Large intestine (tissue), 3 donors: ENCODE measurements at regions not wholly inside any gene's neighbourhood (a gene's known extent, or its start where the extent isn't known, plus 50 kb on each side); places are given as distances from the start of the nearest gene placed in this dataset.

Source experiments
- DNase-seq, 2 donors: peaks; one replicate each; pipeline versions ENCODE4 v3.0.0 to v3.0.0-alpha.2; 2013
- H3K27ac ChIP-seq: one replicate; pipeline ENCODE4 v1.5.1; 2013; ENCODE audit warnings: low read length
- H3K27me3 ChIP-seq: 2 replicates; pipeline ENCODE4 v1.6.1; 2013; ENCODE audit warnings: low read length; ENCODE audit not compliant: control insufficient read depth, insufficient read depth
- H3K36me3 ChIP-seq: 2 replicates; pipeline ENCODE4 v1.6.1; 2013; ENCODE audit warnings: low read length; ENCODE audit not compliant: control insufficient read depth, insufficient read depth
- H3K4me1 ChIP-seq: one replicate; pipeline ENCODE4 v1.6.1; 2013; ENCODE audit warnings: low read length; ENCODE audit not compliant: control insufficient read depth, insufficient read depth
- H3K4me3 ChIP-seq: one replicate; pipeline ENCODE4 v1.5.1; 2013; ENCODE audit warnings: low read length
- H3K9me3 ChIP-seq: one replicate; pipeline ENCODE4 v1.6.1; 2013; ENCODE audit warnings: mild to moderate bottlenecking, low read depth, low read length, moderate library complexity; ENCODE audit not compliant: control insufficient read depth
- WGBS: methylation state at CpG from one replicate; pipeline ENCODE4 v1.1.5; 2013; ENCODE audit warnings: low lambda C conversion rate; ENCODE audit not compliant: insufficient coverage; 5-methylcytosine and 5-hydroxymethylcytosine counted together

DNA sequence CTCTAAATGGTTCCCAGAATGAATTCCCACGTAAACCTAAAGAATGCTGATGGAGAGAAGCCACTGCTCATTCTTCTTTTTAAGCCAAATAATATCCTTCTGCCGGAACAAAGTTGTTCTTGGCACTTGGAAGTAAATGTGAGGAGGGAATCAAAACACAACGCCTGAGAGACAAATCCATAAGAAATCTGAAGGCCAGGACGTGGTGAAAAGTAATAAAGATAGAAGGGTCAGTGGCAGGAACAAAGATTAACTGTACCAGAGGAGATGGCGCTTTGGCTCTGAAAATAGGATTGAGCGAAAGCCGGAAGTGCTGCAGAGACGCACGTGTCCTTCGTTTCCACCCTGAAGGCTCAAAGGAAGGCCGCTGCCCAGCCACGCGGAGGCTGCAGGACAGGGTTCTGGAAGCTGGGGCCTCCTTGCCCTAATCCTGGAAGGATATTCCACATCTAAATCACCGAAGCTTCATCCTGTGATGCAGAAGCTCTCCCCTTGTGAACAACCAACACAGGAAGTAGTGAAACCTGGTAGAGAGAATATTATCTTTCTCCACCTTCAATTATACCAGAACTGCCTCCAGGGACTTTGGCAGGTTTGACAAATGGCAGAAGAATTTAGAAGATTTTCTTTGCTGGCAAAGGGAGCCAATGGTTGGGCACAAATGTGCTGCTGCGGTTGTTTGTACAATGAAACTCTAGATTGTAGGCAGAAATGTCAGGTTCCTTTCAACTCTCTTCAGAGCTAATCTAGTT, 214.6 kb upstream of the SERP2 start:
- H3K27ac ChIP-seq, result no peak overlapping the region
- WGBS, result 78% methylated on average over 4 of the region's 15 CpGs

DNA sequence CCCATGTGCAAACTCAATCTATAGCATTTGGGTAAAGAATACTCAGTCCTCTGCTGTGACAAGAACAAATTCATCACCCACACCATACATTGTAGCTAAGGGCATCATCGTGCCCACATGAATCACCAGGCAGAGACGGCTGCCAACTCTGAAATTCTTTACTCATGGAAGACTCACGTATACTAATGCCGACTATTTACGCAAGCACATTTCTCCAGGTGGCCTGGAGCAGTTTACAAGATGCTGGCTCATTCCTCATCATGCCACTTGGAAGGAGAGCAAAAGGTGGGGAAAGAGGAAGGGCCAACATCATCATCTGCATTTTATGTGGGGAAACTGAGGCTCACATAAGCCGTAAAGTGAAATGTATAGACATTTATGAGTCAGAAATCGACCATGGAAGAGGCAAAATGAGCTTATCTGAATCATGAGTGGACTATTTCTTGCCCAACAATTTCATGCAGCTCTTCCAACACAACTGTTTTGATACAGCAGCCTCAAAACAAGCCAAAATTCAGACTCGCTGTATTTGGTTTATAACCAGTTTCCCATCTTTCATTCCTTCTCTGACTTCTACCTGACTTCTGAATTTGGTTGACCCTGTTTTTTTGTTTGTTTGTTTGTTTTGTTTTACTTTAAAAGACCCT, 213.9 kb upstream of the SERP2 start:
- H3K4me3 ChIP-seq, result no peak overlapping the region
- H3K9me3 ChIP-seq, result no peaks in the 10 kb centered on the region
- DNase-seq, result no peak
- no peaks in the 10 kb centered on the region for H3K36me3 ChIP-seq
- no peak overlapping the region for H3K27ac ChIP-seq
- peaks cover 27% of the 10 kb centered on the region for H3K4me1 ChIP-seq
- H3K27me3 ChIP-seq, result no peaks in the 10 kb centered on the region
- WGBS, result 94% methylated on average over 3 of the region's 8 CpGs

More for the DNA sequence above, 214.6 kb upstream of the SERP2 start:
- no peaks in the 10 kb centered on the region for H3K27me3 ChIP-seq
- H3K36me3 ChIP-seq, result no peaks in the 10 kb centered on the region
- peaks cover 33% of the 10 kb centered on the region for H3K4me1 ChIP-seq
- H3K4me3 ChIP-seq, result no peak overlapping the region
- DNase-seq, result no peak
- no peaks in the 10 kb centered on the region for H3K9me3 ChIP-seq

DNA sequence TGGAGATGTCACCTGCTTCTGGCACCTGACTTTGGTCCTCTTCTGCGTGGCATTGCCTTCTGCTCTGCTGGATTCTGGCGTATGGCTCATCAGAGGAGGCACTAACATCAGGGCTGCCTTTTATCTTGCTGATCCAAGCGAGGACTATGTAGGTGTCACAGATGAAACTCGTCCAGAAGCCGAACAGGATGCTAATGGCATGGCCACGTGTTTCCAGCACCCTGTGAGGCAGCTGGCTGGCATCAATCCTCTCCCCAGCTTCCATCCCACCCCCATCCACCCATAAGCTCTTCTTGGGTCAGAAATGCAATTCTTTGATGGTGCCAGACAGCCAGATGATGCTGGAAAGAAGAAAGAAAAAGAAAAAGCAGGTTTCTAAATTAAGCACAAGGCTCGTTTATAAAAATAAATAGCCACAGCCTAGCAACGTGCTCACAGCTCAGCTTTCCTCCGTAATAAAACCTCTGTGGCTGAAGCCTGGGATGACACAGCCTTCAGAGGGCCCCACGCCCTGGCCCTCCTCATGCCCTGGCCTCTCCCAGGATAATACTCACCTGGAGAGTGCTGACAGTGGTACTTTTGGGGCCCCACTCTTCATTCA, 212.9 kb upstream of the SERP2 start:
- peak overlapping the region; percentile 79 for H3K27ac ChIP-seq
- H3K27me3 ChIP-seq, result no peaks in the 10 kb centered on the region
- 0% methylated on average over 1 of the region's 10 CpGs for WGBS
- H3K9me3 ChIP-seq, result no peaks in the 10 kb centered on the region
- DNase-seq, result peak; percentile 82 to 94
- H3K4me1 ChIP-seq, result peaks cover 23% of the 10 kb centered on the region
- no peaks in the 10 kb centered on the region for H3K36me3 ChIP-seq
- no peak overlapping the region for H3K4me3 ChIP-seq

DNA sequence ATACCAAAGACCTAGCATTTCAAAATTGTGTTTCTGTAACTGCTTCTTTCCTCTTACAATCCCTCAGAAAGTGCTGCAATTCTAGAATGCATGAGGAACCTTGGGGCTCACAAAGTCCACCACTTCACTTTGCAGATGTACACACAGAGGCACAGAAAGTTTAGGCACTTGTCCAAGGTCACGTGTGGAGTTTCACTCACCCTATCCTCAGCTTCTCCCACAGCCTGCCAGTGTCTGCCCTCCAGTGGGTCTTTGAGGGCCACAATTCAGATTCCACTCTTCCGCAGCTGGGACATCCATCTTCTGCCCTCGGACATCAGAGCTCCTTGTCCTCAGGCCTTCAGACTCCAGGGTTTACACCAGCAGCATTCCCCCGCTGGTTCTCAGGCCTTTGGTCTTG, 210.5 kb upstream of the SERP2 start:
- Histone ChIP-seq H3K27me3 (no peaks in the 10 kb centered on the region), H3K4me1 (peaks cover 15% of the 10 kb centered on the region), H3K9me3 (no peaks in the 10 kb centered on the region), H3K36me3 (no peaks in the 10 kb centered on the region), H3K4me3 (no peak overlapping the region), H3K27ac (no peak overlapping the region)
- WGBS, result 83% methylated on average over 1 of the region's 4 CpGs
- DNase-seq, result no peak

DNA sequence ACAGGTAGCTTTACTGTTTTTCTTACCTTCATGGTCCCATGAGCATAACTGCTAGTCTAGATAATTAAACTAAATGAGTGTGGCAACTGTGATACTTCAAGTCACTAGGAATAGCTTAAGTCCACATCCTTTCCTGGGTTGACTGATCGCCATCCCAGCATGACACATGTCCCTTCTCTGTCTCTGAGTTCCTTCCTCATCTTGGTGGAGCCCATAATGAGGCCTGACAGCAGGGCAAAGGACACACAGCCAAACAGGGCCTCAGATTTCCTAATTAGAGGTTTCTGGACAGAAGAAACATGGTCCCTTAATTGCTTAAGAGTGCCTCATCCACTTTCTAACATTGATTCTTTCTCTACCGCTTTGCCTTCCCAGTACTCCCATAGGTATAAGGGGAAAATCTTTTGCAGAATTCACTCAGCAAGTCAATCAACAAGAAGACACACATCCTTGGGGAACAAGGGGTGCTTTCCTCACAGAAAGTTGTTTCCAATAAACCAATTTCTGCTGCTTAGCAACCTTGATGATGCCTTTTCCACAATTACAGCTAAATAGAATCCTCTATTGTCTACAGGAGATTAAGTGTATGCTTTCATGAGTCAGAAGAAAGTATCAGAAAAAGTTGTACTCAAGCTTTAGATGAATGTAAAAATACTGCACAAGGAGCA, 208.3 kb upstream of the SERP2 start:
- no peaks in the 10 kb centered on the region for H3K9me3 ChIP-seq
- peaks cover 10% of the 10 kb centered on the region for H3K4me1 ChIP-seq
- H3K4me3 ChIP-seq, result no peak overlapping the region
- H3K27ac ChIP-seq, result no peak overlapping the region
- H3K36me3 ChIP-seq, result no peaks in the 10 kb centered on the region
- DNase-seq, result no peak
- H3K27me3 ChIP-seq, result no peaks in the 10 kb centered on the region
- WGBS, result no CpG with 5 or more reads among the region's 2 CpGs

DNA sequence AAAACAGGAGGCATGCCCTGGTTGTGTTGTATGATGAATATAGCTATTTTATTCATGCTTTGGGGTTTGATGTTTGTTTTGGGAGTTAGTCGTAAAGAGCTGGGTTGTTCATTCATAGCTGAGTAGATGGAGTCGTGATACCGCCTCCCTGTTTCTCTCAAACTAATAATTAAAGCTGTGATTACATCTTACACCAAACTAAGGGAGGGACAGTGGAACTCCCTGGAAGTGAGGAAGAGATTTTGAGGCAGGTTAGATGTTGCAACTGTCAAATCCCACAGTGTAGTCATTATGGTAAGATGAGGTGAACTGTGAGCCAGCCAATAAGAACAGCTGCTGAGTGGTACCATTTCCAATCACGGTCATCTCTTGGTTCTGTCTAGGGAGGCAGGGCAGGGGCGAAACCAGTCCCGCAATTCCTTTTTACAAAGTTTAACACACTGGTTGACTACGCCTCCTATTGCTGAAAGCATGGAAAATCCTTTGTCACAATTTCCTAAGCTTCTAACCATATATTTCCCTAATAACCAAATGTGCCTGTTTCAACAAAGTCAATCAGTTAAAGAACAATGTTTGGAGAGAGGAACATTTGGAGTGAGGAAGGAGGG, 207.6 kb upstream of the SERP2 start:
- Histone ChIP-seq H3K4me1 (peaks cover 5% of the 10 kb centered on the region), H3K9me3 (no peaks in the 10 kb centered on the region), H3K36me3 (no peaks in the 10 kb centered on the region), H3K4me3 (no peak overlapping the region), H3K27ac (no peak overlapping the region), H3K27me3 (no peaks in the 10 kb centered on the region)
- 60% methylated on average over 2 of the region's 7 CpGs for WGBS
- DNase-seq, result no peak

DNA sequence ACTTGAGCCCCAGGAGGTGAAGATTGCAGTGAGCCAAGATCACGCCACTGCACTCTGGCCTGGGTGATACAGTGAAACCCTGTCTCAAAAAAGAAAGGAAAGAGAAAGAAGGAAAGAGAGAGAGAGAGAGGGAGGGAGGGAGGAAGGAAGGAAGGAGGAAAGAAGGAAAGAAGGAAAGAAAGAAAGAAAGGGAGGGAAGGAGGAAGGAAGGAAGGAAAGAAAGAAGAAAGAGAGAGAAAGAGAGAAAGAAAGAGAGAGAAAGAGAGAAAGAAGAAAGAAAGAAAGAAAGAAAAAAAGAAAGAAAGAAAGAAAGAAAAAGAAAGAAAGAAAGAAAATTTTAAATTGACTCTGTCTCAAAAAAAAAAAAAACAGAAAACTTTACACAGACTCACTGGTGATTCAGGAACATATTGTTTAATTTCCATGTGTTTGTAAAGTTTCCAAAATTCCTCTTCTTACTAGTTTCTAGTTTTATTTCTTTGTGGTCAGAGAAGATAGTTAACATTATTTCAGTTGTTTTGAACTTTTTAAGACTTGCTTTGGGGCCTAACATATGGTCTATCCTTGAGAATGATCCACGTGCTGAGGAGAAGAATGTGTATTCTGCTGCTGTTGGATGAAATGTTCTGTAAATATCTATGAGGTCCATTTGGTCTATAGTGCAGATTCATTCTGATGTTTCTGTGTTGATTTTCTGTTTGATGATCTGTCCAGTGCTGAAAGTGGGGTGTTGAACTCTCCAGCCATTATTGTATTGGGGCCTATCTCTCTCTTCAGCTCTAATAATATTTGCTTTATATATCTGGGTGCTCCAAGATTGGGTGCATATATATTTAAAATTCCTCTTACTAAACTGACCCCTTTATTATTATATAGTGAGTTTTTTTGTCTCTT, 204.4 kb upstream of the SERP2 start:
- Histone ChIP-seq H3K27me3 (no peaks in the 10 kb centered on the region), H3K9me3 (no peaks in the 10 kb centered on the region), H3K4me1 (peaks cover 3% of the 10 kb centered on the region), H3K36me3 (no peaks in the 10 kb centered on the region), H3K4me3 (no peak overlapping the region), H3K27ac (no peak overlapping the region)
- DNase-seq, result no peak
- 100% methylated on average over 1 of the region's 2 CpGs for WGBS

DNA sequence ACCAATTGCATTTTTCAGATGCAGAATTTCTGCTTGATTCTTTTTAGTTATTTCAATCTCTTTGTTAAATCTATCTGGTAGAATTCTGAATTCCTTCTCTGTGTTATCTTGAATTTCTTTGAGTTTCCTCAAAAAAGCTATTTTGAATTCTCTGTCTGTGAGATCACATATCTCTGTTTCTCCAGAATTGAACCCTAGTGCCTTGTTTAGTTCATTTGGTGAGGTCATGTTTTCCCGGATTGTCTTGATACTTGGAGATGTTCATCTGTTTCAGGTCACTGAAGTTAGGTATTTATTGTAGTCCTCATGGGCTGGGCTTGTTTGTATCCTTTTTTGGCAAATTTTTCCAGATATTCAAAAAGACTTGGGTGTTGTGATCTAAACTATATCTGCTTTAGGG, 202.9 kb upstream of the SERP2 start:
- Histone ChIP-seq H3K4me1 (peaks cover 14% of the 10 kb centered on the region), H3K27me3 (no peaks in the 10 kb centered on the region), H3K4me3 (no peak overlapping the region), H3K36me3 (no peaks in the 10 kb centered on the region), H3K9me3 (no peaks in the 10 kb centered on the region), H3K27ac (no peak overlapping the region)
- 80% methylated on average over 1 of the region's 1 CpG for whole genome bisulfite sequencing
- no peak for DNase-seq

DNA sequence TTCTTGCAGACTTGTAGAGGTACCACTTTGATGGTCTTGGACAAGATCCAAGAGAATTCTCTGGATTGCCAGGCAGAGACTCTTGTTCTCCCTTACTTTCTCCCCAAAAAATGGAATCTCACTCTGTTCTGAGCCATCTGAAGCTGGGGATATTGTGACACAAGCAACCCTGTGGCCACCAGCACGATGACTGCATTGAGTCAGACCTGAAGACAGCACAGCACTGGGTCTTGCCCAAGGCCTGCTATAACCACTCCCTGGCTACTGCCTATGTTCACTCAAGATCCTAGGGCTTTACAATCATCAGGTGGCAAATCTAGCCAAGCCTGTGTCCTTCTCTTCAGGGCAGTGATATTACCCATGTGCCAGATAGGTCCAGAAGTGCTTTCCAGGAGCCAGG, 202.5 kb upstream of the SERP2 start:
- H3K27me3 ChIP-seq, result no peaks in the 10 kb centered on the region
- H3K9me3 ChIP-seq, result no peaks in the 10 kb centered on the region
- H3K27ac ChIP-seq, result no peak overlapping the region
- peaks cover 14% of the 10 kb centered on the region for H3K4me1 ChIP-seq
- no peak for DNase-seq
- no peak overlapping the region for H3K4me3 ChIP-seq
- no CpG with 5 or more reads among the region's 1 CpG for WGBS
- no peaks in the 10 kb centered on the region for H3K36me3 ChIP-seq
